ENCODE measurements at regions not wholly inside any gene's neighbourhood (a gene's known extent, or its start where the extent isn't known, plus 50 kb on each side); places are given as distances from the start of the nearest gene placed in this dataset.
A peak's percentile ranks its signal among the peaks of the same experiment; 100 is the strongest.

GRCh38 chr14:28138341-28138740, 628.2 kb upstream of the FOXG1 start:
- Histone ChIP-seq H3K36me3 (ENCODE audit: control insufficient read depth, insufficient read depth, low read length) (no peaks in the 10 kb centered on the region), H3K4me1 (0 out of 2 replicates have a peak, but pooled peaks cover 12% of the 10 kb centered on the region), H3K4me3 (ENCODE audit: low read depth, low read length) (no peak overlapping the region), H3K9me3 (no peaks in the 10 kb centered on the region), H3K27me3 (replicated peaks; ENCODE audit: control insufficient read depth, insufficient read depth, low read length) (no peaks in the 10 kb centered on the region)
- Mint-ChIP-seq H3K36me3 (ENCODE audit: insufficient read depth, unreplicated experiment) (no peaks in the 10 kb centered on the region), H3K4me3 (ENCODE audit: unreplicated experiment) (no peak overlapping the region), H3K27me3 (ENCODE audit: insufficient read depth, unreplicated experiment) (no peaks in the 10 kb centered on the region), H3K4me1 (ENCODE audit: low read depth, unreplicated experiment) (peaks cover 6% of the 10 kb centered on the region), H3K27ac (ENCODE audit: unreplicated experiment) (no peak overlapping the region), H3K9me3 (ENCODE audit: unreplicated experiment) (peaks cover 9% of the 10 kb centered on the region)
- TF ChIP-seq, protein P1, sequence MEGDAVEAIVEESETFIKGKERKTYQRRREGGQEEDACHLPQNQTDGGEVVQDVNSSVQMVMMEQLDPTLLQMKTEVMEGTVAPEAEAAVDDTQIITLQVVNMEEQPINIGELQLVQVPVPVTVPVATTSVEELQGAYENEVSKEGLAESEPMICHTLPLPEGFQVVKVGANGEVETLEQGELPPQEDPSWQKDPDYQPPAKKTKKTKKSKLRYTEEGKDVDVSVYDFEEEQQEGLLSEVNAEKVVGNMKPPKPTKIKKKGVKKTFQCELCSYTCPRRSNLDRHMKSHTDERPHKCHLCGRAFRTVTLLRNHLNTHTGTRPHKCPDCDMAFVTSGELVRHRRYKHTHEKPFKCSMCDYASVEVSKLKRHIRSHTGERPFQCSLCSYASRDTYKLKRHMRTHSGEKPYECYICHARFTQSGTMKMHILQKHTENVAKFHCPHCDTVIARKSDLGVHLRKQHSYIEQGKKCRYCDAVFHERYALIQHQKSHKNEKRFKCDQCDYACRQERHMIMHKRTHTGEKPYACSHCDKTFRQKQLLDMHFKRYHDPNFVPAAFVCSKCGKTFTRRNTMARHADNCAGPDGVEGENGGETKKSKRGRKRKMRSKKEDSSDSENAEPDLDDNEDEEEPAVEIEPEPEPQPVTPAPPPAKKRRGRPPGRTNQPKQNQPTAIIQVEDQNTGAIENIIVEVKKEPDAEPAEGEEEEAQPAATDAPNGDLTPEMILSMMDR (IDR thresholded peaks at IDR 0.05; ENCODE audit: insufficient read depth in 1 of 2, low read depth in 1 of 2, low read length in 1 of 2, severe bottlenecking in 1 of 2, unreplicated experiment in 1 of 2) = no peak
- intact Hi-C loops (cut with micrococcal nuclease; ENCODE audit: unreplicated experiment) = no loop called here
- BruUV-seq (replicated peaks) = no TSS peak
- no peak for DNase-seq
- ChIA-PET CTCF (no interaction called here), POLR2A (no interaction called here)

DNA sequence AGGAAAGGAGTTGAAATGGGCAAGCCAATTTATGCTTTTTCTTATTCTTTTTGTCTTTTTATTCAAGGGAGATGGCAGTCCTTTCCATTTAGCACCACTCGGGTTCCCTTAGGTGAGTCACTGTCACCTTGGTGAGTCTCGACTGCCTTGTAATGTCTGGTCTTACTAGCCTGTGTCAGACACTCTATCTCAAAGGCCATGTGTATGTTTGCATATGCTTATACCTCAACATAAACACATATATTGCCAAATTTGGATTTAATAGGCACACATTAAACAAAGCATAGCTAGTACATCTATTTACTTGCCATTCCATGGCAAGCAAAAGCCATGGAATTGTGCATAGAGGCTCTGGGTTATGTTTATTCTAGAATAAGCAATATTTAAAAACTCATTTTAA, 624.9 kb upstream of the FOXG1 start:
- CTCF ChIA-PET = no interaction called here
- no peak overlapping the region for H3K27ac Mint-ChIP-seq (ENCODE audit: unreplicated experiment)
- intact Hi-C loops (cut with micrococcal nuclease; ENCODE audit: unreplicated experiment) = loop anchor here (5.0 kb wide), 1 partner anchor 469 kb away; no protein-coding TSS in a partner anchor

GRCh38 chr14:28142400-28143015, 624.1 kb upstream of the FOXG1 start:
- CTCF ChIA-PET = interaction anchor here (0.6 kb wide), 1 partner anchor 269 kb away, joined by 3 read pairs; no protein-coding TSS in a partner anchor
- BruUV-seq (replicated peaks) = no TSS peak
- Mint-ChIP-seq H3K4me3 (ENCODE audit: unreplicated experiment) (no peak overlapping the region), H3K36me3 (ENCODE audit: insufficient read depth, unreplicated experiment) (no peaks in the 10 kb centered on the region), H3K27ac (ENCODE audit: unreplicated experiment) (no peak overlapping the region), H3K9me3 (ENCODE audit: unreplicated experiment) (no peaks in the 10 kb centered on the region), H3K27me3 (ENCODE audit: insufficient read depth, unreplicated experiment) (no peaks in the 10 kb centered on the region), H3K4me1 (ENCODE audit: low read depth, unreplicated experiment) (peaks cover 6% of the 10 kb centered on the region)
- H3K36me3 ChIP-seq (ENCODE audit: control insufficient read depth, insufficient read depth, low read length) = no peaks in the 10 kb centered on the region
- TF ChIP-seq, protein P1 (IDR thresholded peaks at IDR 0.05; ENCODE audit: insufficient read depth in 1 of 2, low read depth in 1 of 2, low read length in 1 of 2, severe bottlenecking in 1 of 2, unreplicated experiment in 1 of 2) = peak; percentile 43 to 70
- H3K4me3 ChIP-seq (ENCODE audit: low read depth, low read length) = no peak overlapping the region
- DNase-seq = peak in 1 of 2 experiments; percentile 18
- no peaks in the 10 kb centered on the region for H3K9me3 ChIP-seq
- intact Hi-C loops (cut with micrococcal nuclease; ENCODE audit: unreplicated experiment) = loop anchor here (5.0 kb wide), 1 partner anchor 470 kb away; no protein-coding TSS in a partner anchor
- H3K27me3 ChIP-seq (replicated peaks; ENCODE audit: control insufficient read depth, insufficient read depth, low read length) = no peaks in the 10 kb centered on the region
- H3K4me1 ChIP-seq = 0 out of 2 replicates have a peak, but pooled peaks cover 12% of the 10 kb centered on the region
- POLR2A ChIA-PET = no interaction called here

More for the DNA sequence above, 624.9 kb upstream of the FOXG1 start:
- DNase-seq = no peak
- POLR2A ChIA-PET = no interaction called here
- BruUV-seq (replicated peaks) = no TSS peak
- Histone ChIP-seq H3K9me3 (no peaks in the 10 kb centered on the region), H3K36me3 (ENCODE audit: control insufficient read depth, insufficient read depth, low read length) (no peaks in the 10 kb centered on the region), H3K27me3 (replicated peaks; ENCODE audit: control insufficient read depth, insufficient read depth, low read length) (no peaks in the 10 kb centered on the region), H3K4me1 (0 out of 2 replicates have a peak, but pooled peaks cover 12% of the 10 kb centered on the region), H3K4me3 (ENCODE audit: low read depth, low read length) (no peak overlapping the region)
- TF ChIP-seq, protein P1 (IDR thresholded peaks at IDR 0.05; ENCODE audit: insufficient read depth in 1 of 2, low read depth in 1 of 2, low read length in 1 of 2, severe bottlenecking in 1 of 2, unreplicated experiment in 1 of 2) = no peak
- Mint-ChIP-seq H3K27me3 (ENCODE audit: insufficient read depth, unreplicated experiment) (no peaks in the 10 kb centered on the region), H3K36me3 (ENCODE audit: insufficient read depth, unreplicated experiment) (no peaks in the 10 kb centered on the region), H3K9me3 (ENCODE audit: unreplicated experiment) (no peaks in the 10 kb centered on the region), H3K4me3 (ENCODE audit: unreplicated experiment) (no peak overlapping the region), H3K4me1 (ENCODE audit: low read depth, unreplicated experiment) (peaks cover 6% of the 10 kb centered on the region)

Measured in Caco-2 (cell line).